Mammary epithelial cell (primary cell): ENCODE measurements at regions not wholly inside any gene's neighbourhood (a gene's known extent, or its start where the extent isn't known, plus 50 kb on each side); places are given as distances from the start of the nearest gene placed in this dataset.

ENCODE experiments used
- CTCF ChIP-seq, 2 donors: IDR thresholded peaks in 1 of 2; conservative IDR thresholded peaks in 1 of 2; 2 replicates each; pipeline ENCODE4 v1.5.1; 2011 to 2012; ENCODE audit warnings: inconsistent platforms in 2 of 2, low read length in 2 of 2, mild to moderate bottlenecking in 2 of 2, control low read depth in 1 of 2, low read depth in 1 of 2; ENCODE audit not compliant: insufficient read depth in 1 of 2; ENCODE audit errors: extremely low read depth in 1 of 2
- EZH2 ChIP-seq: IDR thresholded peaks from 2 replicates; pipeline ENCODE4 v1.6.1; 2012; ENCODE audit warnings: low read length, inconsistent platforms, borderline replicate concordance

DNA sequence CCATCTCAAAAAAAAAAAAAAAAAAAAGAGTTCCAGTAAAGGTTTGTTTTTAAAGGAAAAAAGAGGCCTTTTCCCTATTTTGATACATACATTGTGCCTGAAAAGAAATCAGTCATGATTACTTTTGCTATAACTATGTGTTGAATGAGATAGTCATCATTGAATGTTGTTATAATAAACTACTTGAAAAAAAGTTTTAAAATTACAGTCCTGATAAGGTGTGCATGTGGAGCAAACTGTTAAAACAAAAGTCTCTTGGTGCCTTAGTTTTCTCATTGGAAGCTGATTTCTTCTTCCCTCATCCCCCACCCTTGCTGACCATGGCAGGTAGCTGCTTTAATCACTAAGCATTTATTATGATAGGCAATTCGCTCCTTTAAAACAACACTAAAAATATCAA, 172.3 kb upstream of the TBCA start:
- TF ChIP-seq EZH2 = no peak
- no peak for TF ChIP-seq CTCF (conservative IDR thresholded peaks at IDR 0.05 in 1 of 2, IDR thresholded peaks at IDR 0.05 in 1 of 2; ENCODE audit: extremely low read depth in 1 of 2, insufficient read depth in 1 of 2, low read depth in 1 of 2, low read length in 2 of 2)
